ENCODE measurements at regions not wholly inside any gene's neighbourhood (a gene's known extent, or its start where the extent isn't known, plus 50 kb on each side); places are given as distances from the start of the nearest gene placed in this dataset.

- WGBS, 4 donors: 22 to 39% (median 31%) methylated on average over 11 to 19 of the region's 19 CpGs
- DNase-seq: no peak
- Histone ChIP-seq H3K27me3 (peaks cover 4% of the 10 kb centered on the region), H3K4me1 (replicated peaks in 1 of 2) (no peaks in the 10 kb centered on the region), H3K9me3 (replicated peaks in 1 of 3) (no peaks in the 10 kb centered on the region), H3K4me3 (no peak overlapping the region), H3K36me3 (replicated peaks in 1 of 2) (no peaks in the 10 kb centered on the region), H3K27ac (no peak overlapping the region)
- intact Hi-C loops (cut with DNase I): no loop called here
- no peak for TF ChIP-seq POLR2A (IDR thresholded peaks at IDR 0.05)
- TF ChIP-seq, protein P1, sequence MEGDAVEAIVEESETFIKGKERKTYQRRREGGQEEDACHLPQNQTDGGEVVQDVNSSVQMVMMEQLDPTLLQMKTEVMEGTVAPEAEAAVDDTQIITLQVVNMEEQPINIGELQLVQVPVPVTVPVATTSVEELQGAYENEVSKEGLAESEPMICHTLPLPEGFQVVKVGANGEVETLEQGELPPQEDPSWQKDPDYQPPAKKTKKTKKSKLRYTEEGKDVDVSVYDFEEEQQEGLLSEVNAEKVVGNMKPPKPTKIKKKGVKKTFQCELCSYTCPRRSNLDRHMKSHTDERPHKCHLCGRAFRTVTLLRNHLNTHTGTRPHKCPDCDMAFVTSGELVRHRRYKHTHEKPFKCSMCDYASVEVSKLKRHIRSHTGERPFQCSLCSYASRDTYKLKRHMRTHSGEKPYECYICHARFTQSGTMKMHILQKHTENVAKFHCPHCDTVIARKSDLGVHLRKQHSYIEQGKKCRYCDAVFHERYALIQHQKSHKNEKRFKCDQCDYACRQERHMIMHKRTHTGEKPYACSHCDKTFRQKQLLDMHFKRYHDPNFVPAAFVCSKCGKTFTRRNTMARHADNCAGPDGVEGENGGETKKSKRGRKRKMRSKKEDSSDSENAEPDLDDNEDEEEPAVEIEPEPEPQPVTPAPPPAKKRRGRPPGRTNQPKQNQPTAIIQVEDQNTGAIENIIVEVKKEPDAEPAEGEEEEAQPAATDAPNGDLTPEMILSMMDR (IDR thresholded peaks at IDR 0.05): no peak
Observed at GRCh38 chr7:32319012-32319382, 171.2 kb downstream of the LSM5 start.

GRCh38 chr7:32318300-32319011 lies 171.7 kb downstream of the LSM5 start:
- Histone ChIP-seq H3K4me3 (no peak overlapping the region), H3K36me3 (replicated peaks in 1 of 2) (no peaks in the 10 kb centered on the region), H3K27ac (no peak overlapping the region), H3K4me1 (replicated peaks in 1 of 2) (no peaks in the 10 kb centered on the region), H3K9me3 (replicated peaks in 1 of 3) (no peaks in the 10 kb centered on the region), H3K27me3 (peaks cover 4% of the 10 kb centered on the region)
- intact Hi-C loops (cut with DNase I): no loop called here
- WGBS, 4 donors: 20 to 60% (median 29%) methylated on average over 20 to 36 of the region's 36 CpGs
- DNase-seq: no peak
- TF ChIP-seq, protein P1 (IDR thresholded peaks at IDR 0.05): no peak
- TF ChIP-seq POLR2A (IDR thresholded peaks at IDR 0.05): no peak

DNA sequence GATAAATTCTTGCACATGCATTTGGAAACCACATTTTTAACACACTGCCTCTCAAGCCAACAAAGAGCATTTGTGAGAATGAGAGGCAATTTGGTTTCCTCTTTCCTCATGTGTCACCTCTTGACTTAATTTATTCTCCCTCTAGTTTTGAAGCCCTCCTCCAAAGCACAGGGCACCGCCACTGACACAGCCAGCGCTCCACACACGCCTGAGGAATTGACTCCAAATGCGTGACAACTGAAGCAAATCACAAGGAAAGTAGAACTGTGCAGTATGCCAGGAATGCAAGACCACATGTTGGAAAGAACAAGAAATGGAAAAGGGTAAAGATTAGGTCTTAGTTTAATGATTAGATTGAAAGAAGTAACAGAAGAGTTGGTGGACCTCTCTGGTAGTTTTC lies 173.3 kb downstream of the LSM5 start:
- Histone ChIP-seq H3K4me1 (replicated peaks in 1 of 2) (no peaks in the 10 kb centered on the region), H3K27ac (no peak overlapping the region), H3K9me3 (replicated peaks in 1 of 3) (no peaks in the 10 kb centered on the region), H3K36me3 (replicated peaks in 1 of 2) (no peaks in the 10 kb centered on the region), H3K4me3 (no peak overlapping the region), H3K27me3 (peaks cover 4% of the 10 kb centered on the region)
- DNase-seq: no peak
- TF ChIP-seq, protein P1 (IDR thresholded peaks at IDR 0.05): no peak
- no peak for TF ChIP-seq POLR2A (IDR thresholded peaks at IDR 0.05)
- 29 to 38% (median 31%) methylated on average over 4 of the region's 4 CpGs for WGBS, 4 donors
- intact Hi-C loops (cut with DNase I): no loop called here

- peaks cover 4% of the 10 kb centered on the region for H3K27me3 ChIP-seq
- H3K9me3 ChIP-seq (replicated peaks in 1 of 3): no peaks in the 10 kb centered on the region
- intact Hi-C loops (cut with DNase I): no loop called here
- 73 to 82% (median 76%) methylated on average over 2 of the region's 2 CpGs for WGBS, 4 donors
- H3K4me3 ChIP-seq: no peak overlapping the region
- no peak overlapping the region for H3K27ac ChIP-seq
- no peaks in the 10 kb centered on the region for H3K36me3 ChIP-seq (replicated peaks in 1 of 2)
- DNase-seq: no peak
- H3K4me1 ChIP-seq (replicated peaks in 1 of 2): no peaks in the 10 kb centered on the region
- no peak for TF ChIP-seq POLR2A (IDR thresholded peaks at IDR 0.05)
- TF ChIP-seq, protein P1 (IDR thresholded peaks at IDR 0.05): no peak
Observed at GRCh38 chr7:32314761-32315160, 175.4 kb downstream of the LSM5 start.
